Body of pancreas (tissue), 4 donors: ENCODE measurements at regions not wholly inside any gene's neighbourhood (a gene's known extent, or its start where the extent isn't known, plus 50 kb on each side); places are given as distances from the start of the nearest gene placed in this dataset.

Source experiments
- CTCF ChIP-seq, 7 experiments: fragments of 450-650 bp in 4 of 7; fragments of 200-600 bp in 3 of 7; sonication (generic) in 3 of 7; IDR thresholded peaks; one replicate each; pipeline ENCODE4 v1.5.1; 2016 to 2019; ENCODE audit warnings: antibody characterized with exemption in 7 of 7
- POLR2A ChIP-seq, 3 donors: fragments of 450-650 bp; IDR thresholded peaks; one replicate each; pipeline ENCODE4 v1.6.1; 2016; ENCODE audit warnings: antibody characterized with exemption in 3 of 3, mild to moderate bottlenecking in 2 of 3

GRCh38 chr6:104017410-104018381 is 842.0 kb downstream of the HACE1 start:
- TF ChIP-seq CTCF (IDR thresholded peaks at IDR 0.05) = no peak
- TF ChIP-seq POLR2A (IDR thresholded peaks at IDR 0.05) = no peak
